Gastroesophageal sphincter (tissue), 4 donors: ENCODE measurements at regions not wholly inside any gene's neighbourhood (a gene's known extent, or its start where the extent isn't known, plus 50 kb on each side); places are given as distances from the start of the nearest gene placed in this dataset.

Experiments
- ATAC-seq: fragments of 150-250 bp; one replicate; pipeline ENCODE4 v1.9.1; 2016; ENCODE audit warnings: mild to moderate bottlenecking, moderate library complexity
- H3K27ac ChIP-seq, 4 donors: fragments of 200-600 bp; sonication (generic) in 3 of 4; 1 replicate in 3 of 4; 2 replicates in 1 of 4; pipeline ENCODE4 v1.5.1; 2016 to 2019
- H3K27me3 ChIP-seq: fragments of 200-600 bp; sonication (generic); one replicate; pipeline ENCODE4 v1.5.1; 2019
- H3K36me3 ChIP-seq, 2 donors: fragments of 200-600 bp; sonication (generic); one replicate each; pipeline ENCODE4 v1.5.1; 2019; ENCODE audit warnings: control low read depth in 1 of 2
- H3K4me1 ChIP-seq, 3 donors: fragments of 200-600 bp; sonication (generic); 1 replicate in 2 of 3; 2 replicates in 1 of 3; pipeline ENCODE4 v1.5.1; 2016 to 2019; ENCODE audit warnings: control low read depth in 2 of 3
- H3K4me3 ChIP-seq, 2 donors: fragments of 200-600 bp; sonication (generic); one replicate each; pipeline ENCODE4 v1.5.1; 2019; ENCODE audit warnings: mild to moderate bottlenecking in 1 of 2, moderate library complexity in 1 of 2
- H3K9me3 ChIP-seq, 3 donors: fragments of 200-600 bp; sonication (generic); one replicate each; pipeline ENCODE4 v1.5.1; 2017 to 2019; ENCODE audit warnings: control low read depth in 2 of 3
- EP300 ChIP-seq: sonication (generic); formaldehyde crosslinking; IDR thresholded peaks from one replicate; pipeline ENCODE4 v1.6.1; 2017; ENCODE audit warnings: antibody characterized with exemption, mild to moderate bottlenecking
- POLR2A ChIP-seq, 2 donors: fragments of 450-650 bp; IDR thresholded peaks; one replicate each; pipeline ENCODE4 v1.6.1; 2017; ENCODE audit warnings: antibody characterized with exemption in 2 of 2, mild to moderate bottlenecking in 2 of 2, moderate library complexity in 1 of 2
- POLR2AphosphoS5 ChIP-seq: sonication (generic); formaldehyde crosslinking; IDR thresholded peaks from one replicate; pipeline ENCODE4 v1.6.1; 2017; ENCODE audit warnings: antibody characterized with exemption
- WGBS, 2 donors: methylation state at CpG; one replicate each; pipeline ENCODE4 v1.1.5; 2018; ENCODE audit warnings: low coverage in 1 of 2; 5-methylcytosine and 5-hydroxymethylcytosine counted together
- TF ChIP-seq, protein P1 (sequence below), 4 experiments: fragments of 200-600 bp in 2 of 4; fragments of 450-650 bp in 2 of 4; sonication (generic) in 1 of 4; IDR thresholded peaks; one replicate each; pipeline ENCODE4 v1.5.1; 2017 to 2019; ENCODE audit warnings: antibody characterized with exemption in 4 of 4, mild to moderate bottlenecking in 2 of 4, moderate library complexity in 2 of 4

GRCh38 chr14:44829021-44829420 lies 132.7 kb downstream of the KLHL28 start:
- 82 to 100% methylated on average over 1 of the region's 1 CpG for WGBS, 2 donors

GRCh38 chr14:44828023-44828422 lies 133.7 kb downstream of the KLHL28 start:
- Histone ChIP-seq H3K4me3 (no peak overlapping the region), H3K27me3 (no peaks in the 10 kb centered on the region), H3K4me1 (no peaks in the 10 kb centered on the region), H3K27ac (no peak overlapping the region), H3K9me3 (no peaks in the 10 kb centered on the region), H3K36me3 (no peaks in the 10 kb centered on the region)
- no peak for ATAC-seq
- WGBS, 2 donors, result 71 to 88% methylated on average over 1 of the region's 1 CpG
- TF ChIP-seq POLR2AphosphoS5 (no peak), EP300 (no peak), POLR2A (IDR thresholded peaks at IDR 0.05) (no peak)
- TF ChIP-seq, protein P1, sequence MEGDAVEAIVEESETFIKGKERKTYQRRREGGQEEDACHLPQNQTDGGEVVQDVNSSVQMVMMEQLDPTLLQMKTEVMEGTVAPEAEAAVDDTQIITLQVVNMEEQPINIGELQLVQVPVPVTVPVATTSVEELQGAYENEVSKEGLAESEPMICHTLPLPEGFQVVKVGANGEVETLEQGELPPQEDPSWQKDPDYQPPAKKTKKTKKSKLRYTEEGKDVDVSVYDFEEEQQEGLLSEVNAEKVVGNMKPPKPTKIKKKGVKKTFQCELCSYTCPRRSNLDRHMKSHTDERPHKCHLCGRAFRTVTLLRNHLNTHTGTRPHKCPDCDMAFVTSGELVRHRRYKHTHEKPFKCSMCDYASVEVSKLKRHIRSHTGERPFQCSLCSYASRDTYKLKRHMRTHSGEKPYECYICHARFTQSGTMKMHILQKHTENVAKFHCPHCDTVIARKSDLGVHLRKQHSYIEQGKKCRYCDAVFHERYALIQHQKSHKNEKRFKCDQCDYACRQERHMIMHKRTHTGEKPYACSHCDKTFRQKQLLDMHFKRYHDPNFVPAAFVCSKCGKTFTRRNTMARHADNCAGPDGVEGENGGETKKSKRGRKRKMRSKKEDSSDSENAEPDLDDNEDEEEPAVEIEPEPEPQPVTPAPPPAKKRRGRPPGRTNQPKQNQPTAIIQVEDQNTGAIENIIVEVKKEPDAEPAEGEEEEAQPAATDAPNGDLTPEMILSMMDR (IDR thresholded peaks at IDR 0.05), result no peak

More at GRCh38 chr14:44829021-44829420, 132.7 kb downstream of the KLHL28 start:
- no peak overlapping the region for H3K4me3 ChIP-seq
- H3K36me3 ChIP-seq, result no peaks in the 10 kb centered on the region
- no peaks in the 10 kb centered on the region for H3K27me3 ChIP-seq
- no peaks in the 10 kb centered on the region for H3K9me3 ChIP-seq
- ATAC-seq, result no peak
- no peaks in the 10 kb centered on the region for H3K4me1 ChIP-seq
- TF ChIP-seq POLR2A (IDR thresholded peaks at IDR 0.05) (no peak), POLR2AphosphoS5 (no peak), EP300 (no peak)
- TF ChIP-seq, protein P1 (IDR thresholded peaks at IDR 0.05), result no peak
- H3K27ac ChIP-seq, result no peak overlapping the region

DNA sequence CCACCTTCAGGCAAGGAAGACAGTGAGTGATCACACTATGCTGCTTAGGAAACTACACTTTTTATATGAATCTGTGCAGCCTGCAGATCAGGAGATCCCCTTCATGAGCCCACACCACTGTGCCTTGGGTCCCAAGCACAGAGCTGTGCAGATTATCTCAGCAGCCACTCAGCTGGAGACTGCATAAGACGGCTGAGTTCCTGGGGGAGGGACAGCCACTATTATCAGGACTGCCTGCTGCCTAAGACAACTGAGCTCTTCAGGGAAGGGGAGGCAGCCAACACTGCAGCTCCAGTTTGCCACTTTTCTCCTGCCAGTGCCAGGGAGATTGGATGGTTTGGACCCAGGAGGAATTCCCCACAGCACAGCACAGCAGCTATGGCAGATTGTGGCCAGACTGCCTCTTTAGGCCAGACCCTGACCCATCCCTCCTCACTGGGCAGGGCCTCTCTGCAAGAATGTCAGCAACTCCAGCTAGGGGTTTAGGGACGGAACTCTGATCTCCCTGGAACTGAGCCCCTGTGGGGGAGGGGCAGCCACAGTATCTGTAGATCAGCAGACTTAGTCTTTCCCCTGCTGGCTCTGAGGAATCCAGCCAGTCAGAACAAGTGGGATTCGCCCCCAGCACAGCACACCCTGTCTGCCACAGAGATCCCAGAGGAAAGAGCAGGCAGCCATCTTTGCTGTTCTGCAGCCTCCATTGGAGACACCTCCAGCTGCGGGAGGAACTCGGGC lies 141.3 kb downstream of the KLHL28 start:
- WGBS, 2 donors, result 80% methylated on average over 1 of the region's 5 CpGs; no CpG with 5 or more reads in 1 of the 2 donors
- ATAC-seq, result no peak
- H3K27me3 ChIP-seq, result no peaks in the 10 kb centered on the region
- TF ChIP-seq, protein P1 (IDR thresholded peaks at IDR 0.05), result no peak
- TF ChIP-seq EP300 (no peak), POLR2AphosphoS5 (no peak), POLR2A (IDR thresholded peaks at IDR 0.05) (no peak)
- H3K36me3 ChIP-seq, result no peaks in the 10 kb centered on the region
- H3K4me1 ChIP-seq, result no peaks in the 10 kb centered on the region
- peaks cover 0 to 9% (median 0%) of the 10 kb centered on the region in 3 donors for H3K9me3 ChIP-seq
- no peak overlapping the region for H3K4me3 ChIP-seq
- no peak overlapping the region for H3K27ac ChIP-seq

DNA sequence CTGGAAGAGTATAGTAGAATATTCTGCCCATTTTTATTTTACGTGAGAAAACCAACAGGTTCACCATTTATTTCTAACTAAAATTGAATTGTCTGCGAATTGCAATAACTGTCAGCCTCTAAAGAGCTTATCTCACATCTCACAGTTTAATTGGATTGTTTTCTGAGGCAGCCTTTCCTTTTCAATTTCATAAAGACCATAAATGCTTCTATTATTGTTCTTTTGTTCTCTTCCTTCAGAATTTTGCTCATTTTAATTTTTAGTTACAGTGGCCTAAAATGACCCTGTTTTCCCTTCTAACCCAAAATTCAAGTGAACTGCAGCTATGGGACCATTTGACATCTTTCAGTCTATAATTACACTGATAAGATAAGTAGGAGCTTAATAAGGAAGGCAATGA lies 147.6 kb downstream of the KLHL28 start:
- no peak for ATAC-seq
- no peaks in the 10 kb centered on the region for H3K9me3 ChIP-seq
- no peak overlapping the region for H3K27ac ChIP-seq
- H3K36me3 ChIP-seq, result no peaks in the 10 kb centered on the region
- TF ChIP-seq, protein P1 (IDR thresholded peaks at IDR 0.05), result no peak
- TF ChIP-seq POLR2AphosphoS5, result no peak
- no peak for TF ChIP-seq EP300
- TF ChIP-seq POLR2A (IDR thresholded peaks at IDR 0.05), result no peak
- no peak overlapping the region for H3K4me3 ChIP-seq
- H3K27me3 ChIP-seq, result no peaks in the 10 kb centered on the region
- WGBS, 2 donors, result 80 to 81% methylated on average over 2 of the region's 2 CpGs
- no peaks in the 10 kb centered on the region for H3K4me1 ChIP-seq

DNA sequence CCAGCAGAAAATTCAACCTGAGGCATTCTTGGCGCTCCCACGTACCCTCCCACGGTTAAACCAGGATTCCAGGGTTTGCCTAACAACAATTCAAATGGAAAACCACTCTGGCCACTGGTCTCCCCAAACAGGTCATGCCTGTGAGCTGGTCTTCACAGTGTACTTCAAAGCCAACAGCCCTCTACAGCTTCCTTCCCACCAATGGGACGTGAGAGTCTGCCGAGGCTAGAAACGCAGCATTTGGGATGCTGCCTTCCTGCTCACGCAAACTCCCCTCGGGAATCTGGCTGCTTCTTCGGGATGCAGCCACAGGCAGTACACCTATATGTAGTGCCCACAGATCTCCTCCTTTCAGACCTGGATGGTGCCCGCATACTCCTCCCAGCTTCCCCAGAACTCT lies 149.1 kb downstream of the KLHL28 start:
- WGBS, 2 donors, result 89 to 97% methylated on average over 4 to 10 of the region's 10 CpGs
- Histone ChIP-seq H3K27ac (no peak overlapping the region), H3K27me3 (no peaks in the 10 kb centered on the region), H3K36me3 (no peaks in the 10 kb centered on the region), H3K9me3 (no peaks in the 10 kb centered on the region), H3K4me1 (no peaks in the 10 kb centered on the region), H3K4me3 (no peak overlapping the region)
- TF ChIP-seq, protein P1 (IDR thresholded peaks at IDR 0.05), result no peak
- TF ChIP-seq POLR2AphosphoS5 (no peak), EP300 (no peak), POLR2A (IDR thresholded peaks at IDR 0.05) (no peak)
- ATAC-seq, result no peak
